ENCODE measurements at regions not wholly inside any gene's neighbourhood (a gene's known extent, or its start where the extent isn't known, plus 50 kb on each side); places are given as distances from the start of the nearest gene placed in this dataset.

GRCh38 chr9:108444400-108445358 is 411.1 kb downstream of the ACTL7B start:
- no peak for TF ChIP-seq POLR2A (IDR thresholded peaks at IDR 0.05)
- no peak for TF ChIP-seq EP300 (IDR thresholded peaks at IDR 0.05)
